RWPE2 (cell line): ENCODE measurements at regions not wholly inside any gene's neighbourhood (a gene's known extent, or its start where the extent isn't known, plus 50 kb on each side); places are given as distances from the start of the nearest gene placed in this dataset.

ENCODE experiments used
- ATAC-seq: fragments of 200-7000 bp; cut with Tn5 transposase; 3 replicates; pipeline ENCODE4 v1.9.1; 2021; ENCODE audit warnings: low read depth
- DNase-seq: peaks from one replicate; pipeline ENCODE4 v3.0.0-alpha.2; 2020; ENCODE audit warnings: low spot score
- H3K27ac ChIP-seq: fragments of 450-650 bp; 2 replicates; pipeline ENCODE4 v1.5.1; 2017; ENCODE audit warnings: mild to moderate bottlenecking; ENCODE audit not compliant: poor library complexity, severe bottlenecking
- H3K27me3 ChIP-seq: fragments of 250-450 bp; sonication (Bioruptor Pico); 2 replicates; pipeline ENCODE4 v1.5.1; 2021; ENCODE audit warnings: mild to moderate bottlenecking, moderate library complexity; ENCODE audit not compliant: insufficient read depth, poor library complexity, severe bottlenecking
- H3K36me3 ChIP-seq: fragments of 250-450 bp; sonication (Bioruptor Pico); 2 replicates; pipeline ENCODE4 v1.5.1; 2020; ENCODE audit warnings: low read depth, mild to moderate bottlenecking, moderate library complexity
- H3K4me1 ChIP-seq: fragments of 250-450 bp; sonication (Bioruptor Pico); 2 replicates; pipeline ENCODE4 v1.5.1; 2021; ENCODE audit warnings: mild to moderate bottlenecking, moderate library complexity; ENCODE audit not compliant: insufficient read depth, poor library complexity, severe bottlenecking
- H3K4me3 ChIP-seq: fragments of 250-450 bp; sonication (Bioruptor Pico); 2 replicates; pipeline ENCODE4 v1.5.1; 2021; ENCODE audit warnings: mild to moderate bottlenecking, moderate library complexity; ENCODE audit not compliant: severe bottlenecking
- H3K9me3 ChIP-seq: fragments of 250-450 bp; sonication (Bioruptor Pico); 2 replicates; pipeline ENCODE4 v1.5.1; 2021; ENCODE audit warnings: mild to moderate bottlenecking, moderate library complexity; ENCODE audit not compliant: severe bottlenecking
- CTCF ChIP-seq: fragments of 450-650 bp; IDR thresholded peaks from one replicate; pipeline ENCODE4 v1.5.1; 2017; ENCODE audit warnings: mild to moderate bottlenecking, moderate library complexity; ENCODE audit not compliant: poor library complexity, severe bottlenecking

- Histone ChIP-seq H3K4me1 (no peaks in the 10 kb centered on the region), H3K9me3 (no peaks in the 10 kb centered on the region), H3K4me3 (no peak overlapping the region), H3K27ac (no peak overlapping the region), H3K36me3 (no peaks in the 10 kb centered on the region), H3K27me3 (no peaks in the 10 kb centered on the region)
- no peak for ATAC-seq
- DNase-seq: no peak
- TF ChIP-seq CTCF: no peak
Observed at GRCh38 chr1:99131546-99131945, 126.9 kb upstream of the PLPPR5 start.

GRCh38 chr1:99133756-99134500, 129.3 kb upstream of the PLPPR5 start:
- TF ChIP-seq CTCF: no peak
- H3K27ac ChIP-seq: no peak overlapping the region
- no peaks in the 10 kb centered on the region for H3K27me3 ChIP-seq
- H3K4me1 ChIP-seq: no peaks in the 10 kb centered on the region
- H3K36me3 ChIP-seq: no peaks in the 10 kb centered on the region
- H3K4me3 ChIP-seq: no peak overlapping the region
- no peaks in the 10 kb centered on the region for H3K9me3 ChIP-seq
- no peak for ATAC-seq
- no peak for DNase-seq

GRCh38 chr1:99137554-99138206, 126.6 kb upstream of the PLPPR4 start:
- Histone ChIP-seq H3K4me3 (no peak overlapping the region), H3K36me3 (no peaks in the 10 kb centered on the region), H3K27ac (no peak overlapping the region), H3K27me3 (no peaks in the 10 kb centered on the region), H3K9me3 (no peaks in the 10 kb centered on the region), H3K4me1 (no peaks in the 10 kb centered on the region)
- ATAC-seq: no peak
- TF ChIP-seq CTCF: no peak
- DNase-seq: no peak

GRCh38 chr1:99139876-99140275, 124.4 kb upstream of the PLPPR4 start:
- DNase-seq: no peak
- TF ChIP-seq CTCF: no peak
- Histone ChIP-seq H3K4me3 (no peak overlapping the region), H3K27ac (no peak overlapping the region), H3K4me1 (no peaks in the 10 kb centered on the region), H3K36me3 (no peaks in the 10 kb centered on the region), H3K9me3 (no peaks in the 10 kb centered on the region), H3K27me3 (no peaks in the 10 kb centered on the region)
- no peak for ATAC-seq
